Dendritic cell treated with granulocyte-macrophage colony-stimulating factor and Interleukin-4, amounts not matched to agents 40 ng/mL and 50 ng/mL, for 4 days (primary cell): ENCODE measurements at regions not wholly inside any gene's neighbourhood (a gene's known extent, or its start where the extent isn't known, plus 50 kb on each side); places are given as distances from the start of the nearest gene placed in this dataset.

ENCODE experiments used
- H3K27ac Mint-ChIP-seq: one replicate; pipeline ENCODE4 v1.8.0; 2022; ENCODE audit warnings: mild to moderate bottlenecking, mixed read lengths
- H3K27me3 Mint-ChIP-seq: one replicate; pipeline ENCODE4 v1.8.0; 2022; ENCODE audit warnings: mild to moderate bottlenecking, mixed read lengths
- H3K36me3 Mint-ChIP-seq: one replicate; pipeline ENCODE4 v1.8.0; 2022; ENCODE audit warnings: low read depth, mixed read lengths
- H3K4me1 Mint-ChIP-seq: one replicate; pipeline ENCODE4 v1.8.0; 2022; ENCODE audit warnings: low read depth, mixed read lengths
- H3K4me3 Mint-ChIP-seq: one replicate; pipeline ENCODE4 v1.8.0; 2022; ENCODE audit warnings: mild to moderate bottlenecking, moderate library complexity, mixed read lengths
- H3K9me3 Mint-ChIP-seq: one replicate; pipeline ENCODE4 v1.8.0; 2022; ENCODE audit warnings: mixed read lengths
- intact Hi-C: fragments of 100-400 bp; cut with micrococcal nuclease; formaldehyde crosslinking; loops from one replicate; pipeline ENCODE4 v1.15.0; 2022

GRCh38 chr1:36612121-36612520, 129.4 kb upstream of the CSF3R start:
- H3K4me1 Mint-ChIP-seq = no peaks in the 10 kb centered on the region
- H3K27ac Mint-ChIP-seq = no peak overlapping the region
- H3K9me3 Mint-ChIP-seq = no peaks in the 10 kb centered on the region

DNA sequence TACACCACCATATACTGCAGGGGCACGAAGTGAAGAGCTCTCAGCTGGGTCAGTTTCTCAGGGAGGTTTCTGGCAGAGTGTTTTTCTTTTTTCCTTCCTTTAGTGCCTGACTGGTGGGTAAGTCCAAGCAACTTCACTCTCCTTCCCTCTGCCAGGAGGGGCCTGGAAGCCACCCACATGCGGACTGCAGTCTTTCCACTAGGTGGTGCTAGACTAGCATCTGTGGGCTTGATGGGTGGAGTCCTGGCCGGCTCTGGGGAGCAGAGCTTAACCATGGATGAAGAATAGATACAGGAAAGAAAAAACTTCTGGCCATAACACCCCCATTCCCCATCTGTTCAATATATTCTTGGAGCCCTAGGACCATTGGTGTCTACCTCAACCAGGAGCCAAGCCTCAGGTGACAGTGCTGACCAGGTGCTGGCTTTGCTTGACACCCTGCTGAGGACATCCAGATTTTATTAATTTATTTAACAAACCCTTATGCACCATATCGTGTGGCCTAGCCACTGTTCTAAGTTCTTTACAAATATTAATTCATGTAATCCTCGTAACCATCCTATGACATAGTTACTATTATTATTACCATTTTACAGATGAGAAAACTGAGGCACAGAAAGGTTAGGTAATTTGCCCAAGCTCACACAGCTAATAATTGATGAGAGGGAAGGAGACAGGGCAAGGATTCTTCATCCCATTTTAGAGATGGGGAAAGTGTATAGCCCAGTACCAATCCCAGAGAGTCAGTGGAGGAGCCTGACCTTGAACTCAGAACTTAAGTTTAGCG, 126.7 kb upstream of the CSF3R start:
- no peaks in the 10 kb centered on the region for H3K9me3 Mint-ChIP-seq
- H3K4me3 Mint-ChIP-seq = no peak overlapping the region
- no peak overlapping the region for H3K27ac Mint-ChIP-seq
- peaks cover 7% of the 10 kb centered on the region for H3K27me3 Mint-ChIP-seq
- H3K4me1 Mint-ChIP-seq = no peaks in the 10 kb centered on the region
- H3K36me3 Mint-ChIP-seq = no peaks in the 10 kb centered on the region
- intact Hi-C loops = no loop called here

More at GRCh38 chr1:36612121-36612520, 129.4 kb upstream of the CSF3R start:
- Mint-ChIP-seq H3K27me3 (peaks cover 4% of the 10 kb centered on the region), H3K36me3 (no peaks in the 10 kb centered on the region), H3K4me3 (no peak overlapping the region)
- intact Hi-C loops = no loop called here

DNA sequence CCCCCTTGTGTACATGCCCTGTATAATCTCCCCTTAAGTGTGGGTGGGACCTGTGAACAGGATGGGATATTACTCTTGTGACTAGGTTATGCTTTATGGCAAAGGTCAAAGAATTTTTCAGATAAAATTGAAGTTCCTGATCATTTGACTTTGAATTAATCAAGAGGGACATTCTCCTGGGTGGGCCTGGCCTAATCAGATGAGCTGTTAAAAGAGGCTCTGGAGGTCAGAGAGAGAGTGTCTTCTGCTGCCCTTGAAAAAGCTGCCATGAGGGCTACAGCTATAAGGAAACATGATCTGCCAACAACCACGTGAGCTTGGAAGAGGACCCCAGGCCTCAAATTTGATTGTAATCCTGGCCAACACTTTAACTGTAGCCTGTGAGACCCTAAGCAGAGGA, 125.6 kb upstream of the CSF3R start:
- peaks cover 7% of the 10 kb centered on the region for H3K27me3 Mint-ChIP-seq
- no peaks in the 10 kb centered on the region for H3K4me1 Mint-ChIP-seq
- intact Hi-C loops = no loop called here
- no peak overlapping the region for H3K4me3 Mint-ChIP-seq
- no peak overlapping the region for H3K27ac Mint-ChIP-seq
- H3K36me3 Mint-ChIP-seq = no peaks in the 10 kb centered on the region
- no peaks in the 10 kb centered on the region for H3K9me3 Mint-ChIP-seq

DNA sequence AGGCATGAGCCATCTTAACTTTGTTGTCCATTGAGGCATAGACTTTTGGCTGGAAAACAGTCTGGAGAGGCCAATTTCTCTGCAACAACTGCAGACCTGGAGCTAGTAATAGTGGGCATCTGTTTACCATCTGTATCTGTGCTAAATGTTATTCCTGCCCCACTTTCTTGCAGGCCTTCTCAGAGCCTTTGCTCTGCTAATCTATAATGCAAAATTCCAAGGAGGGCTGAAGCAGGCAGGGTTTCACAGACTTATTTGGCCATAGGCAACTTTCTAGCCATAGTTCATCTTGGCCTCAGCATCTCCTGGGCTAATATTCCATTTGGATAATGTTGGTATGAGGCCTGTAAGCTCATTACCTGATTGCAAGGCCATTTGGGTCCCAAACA, 124.5 kb upstream of the CSF3R start:
- Mint-ChIP-seq H3K27ac (no peak overlapping the region), H3K27me3 (peaks cover 10% of the 10 kb centered on the region), H3K4me3 (no peak overlapping the region), H3K36me3 (no peaks in the 10 kb centered on the region), H3K4me1 (no peaks in the 10 kb centered on the region), H3K9me3 (no peaks in the 10 kb centered on the region)
- intact Hi-C loops = no loop called here

- intact Hi-C loops = no loop called here
- H3K36me3 Mint-ChIP-seq = no peaks in the 10 kb centered on the region
- no peaks in the 10 kb centered on the region for H3K4me1 Mint-ChIP-seq
- H3K9me3 Mint-ChIP-seq = no peaks in the 10 kb centered on the region
- H3K27ac Mint-ChIP-seq = no peak overlapping the region
- no peak overlapping the region for H3K4me3 Mint-ChIP-seq
- peaks cover 9% of the 10 kb centered on the region for H3K27me3 Mint-ChIP-seq
These were observed 124.0 kb upstream of the CSF3R start for GRCh38 chr1:36606641-36607262.

DNA sequence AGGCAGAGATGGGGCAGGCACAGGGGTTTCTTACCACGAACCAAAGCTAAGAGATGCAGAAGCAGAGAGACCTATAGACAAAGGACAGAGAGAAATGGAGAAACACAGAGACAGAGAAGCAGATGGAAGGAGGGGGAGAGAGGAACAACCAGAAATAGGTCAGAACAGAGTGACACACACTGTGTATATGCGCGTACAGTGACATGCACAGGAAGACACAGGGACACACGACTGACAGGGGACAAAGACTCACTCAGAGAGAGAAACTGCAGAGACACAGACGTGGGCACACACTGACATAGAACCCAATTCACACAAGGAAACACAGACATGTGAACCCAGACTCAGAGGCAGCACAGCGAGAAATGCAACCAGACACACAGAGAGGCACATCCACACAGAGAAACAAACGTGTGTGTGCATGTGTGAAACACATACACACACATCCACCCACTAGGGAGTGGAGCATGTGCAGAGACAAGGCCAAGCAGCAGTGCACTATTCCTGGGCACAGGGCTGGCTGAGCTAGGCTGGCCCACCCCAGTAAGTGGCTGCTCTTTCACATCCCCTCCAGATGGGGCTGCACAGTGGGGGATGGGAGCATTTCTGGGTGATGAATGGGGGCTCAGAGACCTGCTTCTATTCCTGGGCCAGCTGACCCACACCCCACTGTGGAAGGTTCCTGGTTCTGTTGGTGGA, 123.4 kb upstream of the CSF3R start:
- intact Hi-C loops = no loop called here
- Mint-ChIP-seq H3K4me1 (no peaks in the 10 kb centered on the region), H3K36me3 (no peaks in the 10 kb centered on the region), H3K27ac (no peak overlapping the region), H3K9me3 (no peaks in the 10 kb centered on the region), H3K4me3 (no peak overlapping the region), H3K27me3 (peaks cover 8% of the 10 kb centered on the region)

DNA sequence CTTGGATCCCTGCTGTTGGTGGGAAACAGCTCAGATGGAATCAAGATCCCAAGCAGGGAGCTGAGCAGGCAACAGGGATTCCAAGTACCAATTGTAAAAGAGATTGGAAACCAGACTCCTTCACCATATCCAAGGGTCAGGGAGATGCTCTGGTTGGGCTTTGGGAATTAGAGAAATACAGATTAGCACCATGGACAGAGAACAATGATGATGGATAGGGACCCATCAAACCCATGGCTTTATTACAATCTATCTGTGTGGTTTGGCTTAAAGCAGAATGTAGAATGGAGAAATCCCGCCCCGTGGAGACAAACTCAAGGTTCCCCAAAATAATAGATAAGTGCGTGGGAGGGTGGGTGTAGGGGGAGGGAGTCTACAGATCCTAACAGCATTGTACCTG, 120.7 kb upstream of the CSF3R start:
- Mint-ChIP-seq H3K27ac (no peak overlapping the region), H3K9me3 (no peaks in the 10 kb centered on the region), H3K4me3 (no peak overlapping the region), H3K27me3 (peaks cover 10% of the 10 kb centered on the region), H3K36me3 (no peaks in the 10 kb centered on the region), H3K4me1 (no peaks in the 10 kb centered on the region)
- intact Hi-C loops = no loop called here

GRCh38 chr1:36602184-36602583, 119.5 kb upstream of the CSF3R start:
- H3K9me3 Mint-ChIP-seq = no peaks in the 10 kb centered on the region
- no peak overlapping the region for H3K27ac Mint-ChIP-seq
- H3K4me1 Mint-ChIP-seq = no peaks in the 10 kb centered on the region
- intact Hi-C loops = no loop called here
- no peaks in the 10 kb centered on the region for H3K36me3 Mint-ChIP-seq
- H3K4me3 Mint-ChIP-seq = no peak overlapping the region
- peaks cover 17% of the 10 kb centered on the region for H3K27me3 Mint-ChIP-seq

GRCh38 chr1:36599828-36600227, 117.1 kb upstream of the CSF3R start:
- peaks cover 27% of the 10 kb centered on the region for H3K27me3 Mint-ChIP-seq
- no peak overlapping the region for H3K4me3 Mint-ChIP-seq
- no peaks in the 10 kb centered on the region for H3K36me3 Mint-ChIP-seq
- H3K27ac Mint-ChIP-seq = no peak overlapping the region
- no peaks in the 10 kb centered on the region for H3K4me1 Mint-ChIP-seq
- H3K9me3 Mint-ChIP-seq = no peaks in the 10 kb centered on the region
- intact Hi-C loops = no loop called here

- Mint-ChIP-seq H3K27me3 (peaks cover 29% of the 10 kb centered on the region), H3K36me3 (no peaks in the 10 kb centered on the region), H3K4me3 (no peak overlapping the region), H3K4me1 (no peaks in the 10 kb centered on the region), H3K27ac (no peak overlapping the region), H3K9me3 (no peaks in the 10 kb centered on the region)
- intact Hi-C loops = no loop called here
These were observed 114.8 kb upstream of the CSF3R start for GRCh38 chr1:36597514-36597913.

- Mint-ChIP-seq H3K27me3 (peaks cover 34% of the 10 kb centered on the region), H3K4me1 (no peaks in the 10 kb centered on the region), H3K4me3 (no peak overlapping the region), H3K9me3 (no peaks in the 10 kb centered on the region), H3K27ac (no peak overlapping the region), H3K36me3 (no peaks in the 10 kb centered on the region)
- intact Hi-C loops = no loop called here
These were observed 113.2 kb upstream of the CSF3R start for GRCh38 chr1:36595921-36596320.

GRCh38 chr1:36595349-36595748, 112.6 kb upstream of the CSF3R start:
- intact Hi-C loops = no loop called here
- no peaks in the 10 kb centered on the region for H3K36me3 Mint-ChIP-seq
- H3K9me3 Mint-ChIP-seq = no peaks in the 10 kb centered on the region
- no peaks in the 10 kb centered on the region for H3K4me1 Mint-ChIP-seq
- H3K4me3 Mint-ChIP-seq = no peak overlapping the region
- peaks cover 36% of the 10 kb centered on the region for H3K27me3 Mint-ChIP-seq
- H3K27ac Mint-ChIP-seq = no peak overlapping the region

DNA sequence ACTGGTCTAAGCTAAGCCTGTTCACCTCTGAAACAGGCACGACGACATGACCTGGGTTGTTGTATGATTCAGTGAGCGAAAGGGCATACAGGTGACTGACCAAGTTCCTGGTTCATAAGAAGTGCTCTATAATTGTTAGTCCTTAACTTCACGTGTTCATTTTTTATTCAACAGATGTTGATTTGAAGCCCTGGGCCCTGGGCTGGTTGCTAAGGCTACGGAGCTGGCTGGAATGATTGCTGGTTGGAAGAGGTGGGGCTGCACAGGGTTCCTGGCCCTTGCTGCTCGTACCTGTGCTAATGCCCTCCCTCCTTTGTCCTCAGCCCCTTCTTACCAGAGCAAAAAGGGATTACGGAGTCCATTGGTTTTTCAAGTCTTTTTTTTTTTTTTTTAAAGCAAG, 111.3 kb upstream of the CSF3R start:
- Mint-ChIP-seq H3K27ac (no peak overlapping the region), H3K9me3 (no peaks in the 10 kb centered on the region), H3K4me3 (no peak overlapping the region), H3K4me1 (no peaks in the 10 kb centered on the region), H3K27me3 (peaks cover 38% of the 10 kb centered on the region), H3K36me3 (no peaks in the 10 kb centered on the region)
- intact Hi-C loops = no loop called here

- no peaks in the 10 kb centered on the region for H3K9me3 Mint-ChIP-seq
- H3K4me1 Mint-ChIP-seq = no peaks in the 10 kb centered on the region
- no peaks in the 10 kb centered on the region for H3K36me3 Mint-ChIP-seq
- H3K4me3 Mint-ChIP-seq = no peak overlapping the region
- no peak overlapping the region for H3K27ac Mint-ChIP-seq
- intact Hi-C loops = no loop called here
- peaks cover 39% of the 10 kb centered on the region for H3K27me3 Mint-ChIP-seq
These were observed 108.6 kb upstream of the CSF3R start for GRCh38 chr1:36591278-36591677.
